GM18907 (cell line): ENCODE measurements at regions not wholly inside any gene's neighbourhood (a gene's known extent, or its start where the extent isn't known, plus 50 kb on each side); places are given as distances from the start of the nearest gene placed in this dataset.

Experiments
- ATAC-seq: cut with Tn5 transposase; IDR thresholded peaks from one replicate; pipeline ENCODE4 v1.9.1; 2021; ENCODE audit warnings: mild to moderate bottlenecking, moderate library complexity; ENCODE audit not compliant: unreplicated experiment

- ATAC-seq = no peak
Measured at GRCh38 chr19:28497887-28498286, 715.1 kb downstream of the UQCRFS1 start.

- ATAC-seq = no peak
Measured at GRCh38 chr19:28497137-28497536, 715.8 kb downstream of the UQCRFS1 start.

- no peak for ATAC-seq
Measured at GRCh38 chr19:28495046-28495445, 717.9 kb downstream of the UQCRFS1 start.

GRCh38 chr19:28494461-28494860, 718.5 kb downstream of the UQCRFS1 start:
- ATAC-seq = no peak

GRCh38 chr19:28493884-28494283, 719.1 kb downstream of the UQCRFS1 start:
- no peak for ATAC-seq

- no peak for ATAC-seq
Measured at GRCh38 chr19:28492621-28493020, 720.3 kb downstream of the UQCRFS1 start.

- no peak for ATAC-seq
Measured at GRCh38 chr19:28492201-28492600, 720.8 kb downstream of the UQCRFS1 start.

- no peak for ATAC-seq
Measured at GRCh38 chr19:28489776-28490175, 723.2 kb downstream of the UQCRFS1 start.

GRCh38 chr19:28489126-28489660, 723.8 kb downstream of the UQCRFS1 start:
- ATAC-seq = no peak

GRCh38 chr19:28487999-28488398, 725.0 kb downstream of the UQCRFS1 start:
- ATAC-seq = no peak

GRCh38 chr19:28486926-28487325, 726.0 kb downstream of the UQCRFS1 start:
- ATAC-seq = no peak

- ATAC-seq = no peak
Measured at GRCh38 chr19:28486473-28486872, 726.5 kb downstream of the UQCRFS1 start.

GRCh38 chr19:28485292-28485691, 727.7 kb downstream of the UQCRFS1 start:
- ATAC-seq = no peak

- no peak for ATAC-seq
Measured at GRCh38 chr19:28483197-28483596, 729.8 kb downstream of the UQCRFS1 start.

GRCh38 chr19:28482221-28482620, 730.7 kb downstream of the UQCRFS1 start:
- no peak for ATAC-seq

GRCh38 chr19:28481674-28482073, 731.3 kb downstream of the UQCRFS1 start:
- ATAC-seq = no peak

GRCh38 chr19:28475525-28475924, 737.4 kb downstream of the UQCRFS1 start:
- ATAC-seq = no peak

- ATAC-seq = no peak
Measured at GRCh38 chr19:28472843-28473242, 740.1 kb downstream of the UQCRFS1 start.

- ATAC-seq = no peak
Measured at GRCh38 chr19:28471731-28472510, 741.0 kb downstream of the UQCRFS1 start.

GRCh38 chr19:28469544-28469943, 743.4 kb downstream of the UQCRFS1 start:
- ATAC-seq = no peak

- ATAC-seq = peak; percentile 71
Measured at GRCh38 chr19:28468701-28469459, 744.1 kb downstream of the UQCRFS1 start.
